ENCODE measurements at regions not wholly inside any gene's neighbourhood (a gene's known extent, or its start where the extent isn't known, plus 50 kb on each side); places are given as distances from the start of the nearest gene placed in this dataset.

- TF ChIP-seq TRIM28 (IDR thresholded peaks at IDR 0.05; ENCODE audit: borderline replicate concordance, low read length) (no peak), SALL2 (tag by site-specific recombination; IDR thresholded peaks at IDR 0.05; ENCODE audit: borderline replicate concordance) (no peak), CTCF (tag by site-specific recombination; IDR thresholded peaks at IDR 0.05) (no peak), RBAK (tag by site-specific recombination; IDR thresholded peaks at IDR 0.05) (no peak), ZNF266 (tag by site-specific recombination; IDR thresholded peaks at IDR 0.05; ENCODE audit: low read depth) (no peak), ZNF140 (tag by site-specific recombination; IDR thresholded peaks at IDR 0.05) (no peak), REST (tag by site-specific recombination; IDR thresholded peaks at IDR 0.05) (no peak), GLI2 (tag by site-specific recombination; IDR thresholded peaks at IDR 0.05; ENCODE audit: borderline replicate concordance, low read depth) (no peak), ZNF549 (tag by site-specific recombination; IDR thresholded peaks at IDR 0.05) (no peak), ZNF24 (tag by site-specific recombination; IDR thresholded peaks at IDR 0.05) (no peak), PBX3 (CRISPR knock-in tag; IDR thresholded peaks at IDR 0.05) (no peak), WT1 (tag by site-specific recombination; IDR thresholded peaks at IDR 0.05) (no peak), ZNF10 (tag by site-specific recombination; IDR thresholded peaks at IDR 0.05) (no peak), ZNF280D (tag by site-specific recombination; IDR thresholded peaks at IDR 0.05) (no peak)
Measured at GRCh38 chr4:14091966-14092365, 464.4 kb upstream of the BOD1L1 start.

All from HEK293 (cell line).